ENCODE measurements at regions not wholly inside any gene's neighbourhood (a gene's known extent, or its start where the extent isn't known, plus 50 kb on each side); places are given as distances from the start of the nearest gene placed in this dataset.
A peak's percentile ranks its signal among the peaks of the same experiment; 100 is the strongest.
"Not testable (repeated sequence)": the region's sequence is repeated elsewhere in the genome, so short reads cannot be mapped to it uniquely, and the experiment has no call there.

- DNase-seq (ENCODE audit: low read depth, low spot score), result no peak
- H3K4me3 ChIP-seq (ENCODE audit: low read length), result no peak overlapping the region
Measured at GRCh38 chr1:157279138-157279801, 141.1 kb upstream of the ETV3 start.

GRCh38 chr1:157278383-157279137 is 140.4 kb upstream of the ETV3 start:
- no peak overlapping the region for H3K4me3 ChIP-seq (ENCODE audit: low read length)
- no peak for DNase-seq (ENCODE audit: low read depth, low spot score)

- DNase-seq (ENCODE audit: low read depth, low spot score), result no peak
- no peak overlapping the region for H3K4me3 ChIP-seq (ENCODE audit: low read length)
Measured at GRCh38 chr1:157277913-157278312, 139.7 kb upstream of the ETV3 start.

DNA sequence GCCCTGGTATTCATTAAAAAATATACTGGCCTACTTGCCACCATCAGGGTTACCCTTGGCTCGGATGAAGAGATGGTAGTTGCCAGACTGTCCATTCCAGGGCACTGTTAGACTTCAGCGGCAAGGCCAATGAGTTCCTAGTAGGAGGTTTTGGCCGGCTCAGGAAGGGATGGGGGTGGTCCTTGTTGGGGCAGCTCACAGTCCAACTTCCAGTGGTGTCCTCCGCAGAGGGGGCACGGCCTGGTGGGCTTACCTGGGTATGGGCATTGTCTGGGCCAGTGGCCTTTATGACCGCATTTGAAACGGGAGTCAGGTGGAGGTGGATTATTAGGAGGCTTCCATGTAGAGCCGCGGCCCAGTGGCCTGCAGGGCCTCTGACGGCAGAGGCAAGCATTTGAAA is 139.1 kb upstream of the ETV3 start:
- H3K4me3 ChIP-seq (ENCODE audit: low read length), result no peak overlapping the region
- no peak for DNase-seq (ENCODE audit: low read depth, low spot score)

DNA sequence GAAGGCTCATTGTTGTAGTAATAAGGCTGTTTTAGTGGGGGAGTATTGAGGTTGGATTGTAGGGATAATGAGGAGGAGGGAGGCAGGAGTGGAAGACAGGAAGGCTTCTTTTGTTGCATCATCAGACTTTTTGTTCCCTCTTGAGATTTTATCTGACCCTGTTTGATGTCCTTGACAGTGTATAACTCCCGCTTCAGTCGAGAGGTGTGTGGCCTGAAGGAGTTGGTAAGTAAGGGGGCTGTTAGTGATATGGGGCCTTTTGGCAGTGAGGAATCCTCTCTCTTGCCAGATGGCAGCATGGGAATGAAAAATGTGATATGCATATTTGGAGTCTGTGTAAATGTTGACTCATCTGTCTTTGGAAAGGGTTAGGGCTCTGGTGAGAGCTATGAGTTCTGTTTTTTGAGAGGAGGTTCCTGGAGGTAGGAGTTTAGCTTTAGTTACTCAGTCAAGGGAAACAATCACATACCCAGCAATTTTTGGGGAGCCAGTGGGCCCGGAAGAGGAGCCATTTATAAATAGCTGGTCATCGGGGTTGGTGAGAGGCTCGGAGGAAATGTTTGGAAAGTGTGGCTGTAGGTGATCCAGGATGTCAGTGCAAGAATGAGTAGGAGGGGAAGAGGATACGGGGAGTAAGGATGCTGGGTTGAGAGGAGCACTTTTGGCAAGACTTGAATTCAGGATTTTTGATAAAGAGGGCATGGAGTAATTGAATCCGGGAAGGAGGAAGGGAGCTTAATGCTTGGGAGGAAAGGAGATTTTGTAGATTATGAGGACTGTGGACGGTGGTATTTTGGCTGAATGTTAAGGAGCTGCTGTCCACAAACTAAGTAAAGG is 136.7 kb upstream of the ETV3 start:
- no peak overlapping the region for H3K4me3 ChIP-seq (ENCODE audit: low read length)
- no peak for DNase-seq (ENCODE audit: low read depth, low spot score)

DNA sequence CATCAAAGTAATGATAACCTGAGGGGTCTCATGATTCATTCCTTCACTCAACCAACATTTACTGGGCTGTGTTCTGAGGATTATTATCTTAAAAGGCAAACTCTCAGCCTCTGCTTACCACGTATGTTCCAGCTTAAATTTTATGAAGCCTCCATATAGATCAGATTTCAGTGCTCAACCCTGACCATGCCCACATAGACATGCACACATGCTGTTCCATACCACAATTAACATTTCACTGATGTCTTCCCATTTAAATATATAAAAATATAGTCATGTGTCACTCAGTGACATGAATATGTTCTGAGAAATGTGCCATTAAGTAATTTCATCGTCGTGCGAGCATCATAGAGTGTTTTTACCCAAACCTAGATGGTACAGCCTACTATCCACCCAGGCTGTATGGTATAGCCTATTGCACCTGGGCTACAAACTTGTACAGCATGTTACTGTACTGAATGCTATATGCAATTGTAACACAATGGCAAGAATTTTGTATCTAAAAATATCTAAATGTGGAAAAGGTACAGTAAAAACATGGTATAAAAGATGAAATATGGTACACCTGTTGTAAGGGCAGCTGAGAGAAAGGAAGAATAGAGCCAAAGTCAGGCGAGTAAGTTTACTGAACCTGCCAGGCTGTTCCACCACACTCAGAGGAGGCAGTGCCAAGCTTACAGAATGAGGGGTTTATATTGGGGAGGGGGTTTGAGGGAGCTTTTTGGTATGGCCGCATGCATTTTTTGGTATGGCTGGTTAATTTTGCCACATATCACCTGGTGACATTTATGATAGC is 134.7 kb upstream of the ETV3 start:
- no peak for DNase-seq (ENCODE audit: low read depth, low spot score)

DNA sequence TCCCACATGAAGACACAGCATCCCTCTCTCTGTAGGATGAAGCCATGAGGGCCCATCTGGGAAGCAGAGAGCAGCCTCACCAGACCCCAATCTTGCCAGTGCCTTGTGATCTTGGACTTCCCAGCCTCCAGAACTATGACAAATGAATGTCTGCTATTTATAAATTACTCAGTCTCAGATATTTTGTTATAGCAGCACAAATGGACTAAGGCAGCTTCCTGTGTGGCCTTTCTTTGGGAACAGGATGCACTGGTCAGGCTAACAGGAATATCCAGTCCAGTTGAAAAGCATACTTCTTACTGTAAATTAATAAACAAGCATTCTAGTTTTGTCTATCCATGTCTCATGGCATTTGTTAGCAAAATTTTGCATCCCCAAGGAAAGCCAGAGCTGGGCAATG is 134.1 kb upstream of the ETV3 start:
- no peak for DNase-seq (ENCODE audit: low read depth, low spot score)
- H3K4me3 ChIP-seq (ENCODE audit: low read length), result no peak overlapping the region

More for the DNA sequence above, 134.7 kb upstream of the ETV3 start:
- H3K4me3 ChIP-seq (ENCODE audit: low read length), result no peak overlapping the region

GRCh38 chr1:157270705-157271274 is 132.6 kb upstream of the ETV3 start:
- DNase-seq (ENCODE audit: low read depth, low spot score), result no peak
- H3K4me3 ChIP-seq (ENCODE audit: low read length), result no peak overlapping the region

GRCh38 chr1:157269656-157270375 is 131.6 kb upstream of the ETV3 start:
- H3K4me3 ChIP-seq (ENCODE audit: low read length), result no peak overlapping the region
- no peak for DNase-seq (ENCODE audit: low read depth, low spot score)

GRCh38 chr1:157262891-157263290 is 124.7 kb upstream of the ETV3 start:
- no peak for DNase-seq (ENCODE audit: low read depth, low spot score)
- no peak overlapping the region for H3K4me3 ChIP-seq (ENCODE audit: low read length)

GRCh38 chr1:157262422-157262821 is 124.2 kb upstream of the ETV3 start:
- no peak for DNase-seq (ENCODE audit: low read depth, low spot score)
- H3K4me3 ChIP-seq (ENCODE audit: low read length), result no peak overlapping the region

DNA sequence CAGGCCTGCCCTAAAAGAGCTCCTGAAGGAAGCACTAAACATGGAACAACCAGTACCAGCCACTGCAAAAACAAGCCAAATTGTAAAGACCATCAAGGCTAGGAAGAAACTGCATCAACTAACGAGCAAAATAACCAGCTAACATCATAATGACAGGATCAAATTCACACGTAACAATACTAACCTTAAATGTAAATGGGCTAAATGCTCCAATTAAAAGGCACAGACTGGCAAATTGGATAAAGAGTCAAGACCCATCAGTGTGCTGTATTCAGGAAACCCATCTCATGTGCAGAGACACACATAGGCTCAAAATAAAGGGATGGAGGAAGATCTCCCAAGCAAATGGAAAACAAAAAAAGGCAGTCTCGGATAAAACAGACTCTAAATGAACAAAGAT is 117.7 kb upstream of the ETV3 start:
- not testable (repeated sequence) for DNase-seq (ENCODE audit: low read depth, low spot score); H3K4me3 ChIP-seq (ENCODE audit: low read length)

- not testable (repeated sequence) for H3K4me3 ChIP-seq (ENCODE audit: low read length)
- peak; percentile 67 for DNase-seq (ENCODE audit: low read depth, low spot score)
Measured at GRCh38 chr1:157254183-157254582, 116.0 kb upstream of the ETV3 start.

- DNase-seq (ENCODE audit: low read depth, low spot score), result no peak
- no peak overlapping the region for H3K4me3 ChIP-seq (ENCODE audit: low read length)
Measured at GRCh38 chr1:157252473-157252872, 114.3 kb upstream of the ETV3 start.

- DNase-seq (ENCODE audit: low read depth, low spot score), result no peak
- no peak overlapping the region for H3K4me3 ChIP-seq (ENCODE audit: low read length)
Measured at GRCh38 chr1:157249739-157250138, 111.5 kb upstream of the ETV3 start.

GRCh38 chr1:157249326-157249725 is 111.1 kb upstream of the ETV3 start:
- no peak overlapping the region for H3K4me3 ChIP-seq (ENCODE audit: low read length)
- no peak for DNase-seq (ENCODE audit: low read depth, low spot score)

DNA sequence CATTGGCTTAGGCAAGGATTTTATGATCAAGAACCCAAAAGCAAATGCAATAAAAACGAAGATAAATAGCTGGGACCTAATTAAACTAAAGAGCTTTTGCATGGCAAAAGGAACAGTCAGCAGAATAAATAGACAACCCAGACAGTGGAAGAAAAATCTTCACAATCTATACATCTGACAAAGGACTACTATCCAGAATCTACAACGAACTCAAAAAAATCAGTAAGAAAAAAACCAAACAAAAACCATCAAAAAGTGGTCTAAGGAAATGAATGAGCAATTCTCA is 109.5 kb upstream of the ETV3 start:
- DNase-seq (ENCODE audit: low read depth, low spot score); H3K4me3 ChIP-seq (ENCODE audit: low read length): not testable (repeated sequence)

DNA sequence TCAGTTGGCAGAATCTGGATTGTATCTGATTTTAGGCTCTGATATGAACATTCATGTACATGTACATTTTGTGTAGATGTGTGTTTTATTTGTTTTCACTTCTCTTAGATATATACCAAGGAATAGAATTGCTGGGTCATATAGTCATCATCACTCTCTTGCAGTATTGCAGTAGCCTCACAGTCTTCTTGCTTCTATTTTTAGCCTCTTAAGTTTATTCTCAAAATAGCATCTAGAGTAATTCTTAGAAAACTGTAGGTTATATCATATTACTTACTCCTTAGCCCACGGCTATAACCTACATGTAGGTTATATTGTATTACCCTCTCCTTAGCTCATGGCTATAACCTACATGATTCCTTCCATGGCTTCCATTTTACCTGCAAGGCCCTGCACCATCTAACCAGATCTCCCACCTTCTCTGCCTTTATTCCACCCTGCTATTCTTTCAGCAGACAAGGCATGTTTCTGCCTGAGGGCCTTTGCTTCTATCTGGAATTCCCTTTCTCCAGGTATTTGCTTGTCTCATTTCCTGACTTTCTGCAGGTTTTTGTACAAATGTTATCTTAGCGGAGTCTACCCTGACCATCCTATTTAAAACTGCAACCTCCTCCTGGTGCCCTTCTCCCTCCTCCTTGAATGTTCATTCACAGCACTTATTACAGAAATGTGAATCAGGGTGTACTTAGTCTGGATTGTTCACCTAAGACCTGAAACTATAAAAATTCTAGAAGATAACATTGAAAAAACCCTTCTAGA is 109.0 kb upstream of the ETV3 start:
- no peak overlapping the region for H3K4me3 ChIP-seq (ENCODE audit: low read length)

More for the DNA sequence above, 109.0 kb upstream of the ETV3 start:
- DNase-seq (ENCODE audit: low read depth, low spot score), result no peak

Data from Jurkat, Clone E6-1 (cell line).